ENCODE measurements at regions not wholly inside any gene's neighbourhood (a gene's known extent, or its start where the extent isn't known, plus 50 kb on each side); places are given as distances from the start of the nearest gene placed in this dataset.

- H3K27me3 ChIP-seq (ENCODE audit: control insufficient read depth in 2 of 2, insufficient read depth in 2 of 2, low read length in 2 of 2): no peaks in the 10 kb centered on the region
- FAIRE-seq (no peak), ATAC-seq (no peak), DNase-seq (ENCODE audit: extremely low read depth in 1 of 4, low spot score in 3 of 4) (no peak)
- CTCF ChIA-PET (ENCODE audit: low intra/inter-chr PET ratio): no interaction called here
- intact Hi-C loops (cut with micrococcal nuclease): no loop called here
- H3K9ac ChIP-seq (ENCODE audit: insufficient read depth in 1 of 2, low read depth in 2 of 2, low read length in 2 of 2): no peak overlapping the region
- no peaks in the 10 kb centered on the region for H3K9me3 ChIP-seq (replicated peaks; ENCODE audit: control insufficient read depth, insufficient read depth, low read depth, low read length)
- WGBS (ENCODE audit: insufficient coverage, low coverage, missing lambda C conversion rate): 0% methylated on average over 4 of the region's 4 CpGs
- H3K79me2 ChIP-seq (ENCODE audit: control insufficient read depth, insufficient read depth, low read length): no peaks in the 10 kb centered on the region
- in situ Hi-C loops (cut with MboI): no loop called here
- no peak overlapping the region for H2AFZ ChIP-seq (ENCODE audit: low read depth, low read length)
- no peaks in the 10 kb centered on the region for H3K36me3 ChIP-seq (ENCODE audit: control insufficient read depth, insufficient read depth, low read length)
- no peak overlapping the region for H3K27ac ChIP-seq (ENCODE audit: extremely low read depth, low read depth, low read length)
- H3K9me1 ChIP-seq (ENCODE audit: control insufficient read depth, insufficient read depth, low read length): no peaks in the 10 kb centered on the region
- no peak overlapping the region for H3K4me2 ChIP-seq (ENCODE audit: insufficient read depth, low read length)
- POLR2A ChIA-PET: no interaction called here
- no TSS peak for BruUV-seq (replicated peaks)
- no peaks in the 10 kb centered on the region for H3K4me1 ChIP-seq (replicated peaks in 1 of 2; ENCODE audit: control insufficient read depth in 2 of 2, insufficient read depth in 2 of 2, low read length in 2 of 2)
- H4K20me1 ChIP-seq (replicated peaks; ENCODE audit: control insufficient read depth, insufficient read depth, low read length): no peaks in the 10 kb centered on the region
- TF ChIP-seq ETV1 (tag; conservative IDR thresholded peaks at IDR 0.05; ENCODE audit: low read depth): no peak
- TF ChIP-seq ZNF583 (CRISPR knock-in tag; IDR thresholded peaks at IDR 0.05): no peak
- H3K4me3 ChIP-seq: no peak overlapping the region
These were observed 465.6 kb downstream of the SIPA1L2 start for GRCh38 chr1:232164078-232164963.

GRCh38 chr1:232163533-232163932 is 466.4 kb downstream of the SIPA1L2 start:
- Histone ChIP-seq H3K4me1 (replicated peaks in 1 of 2; ENCODE audit: control insufficient read depth in 2 of 2, insufficient read depth in 2 of 2, low read length in 2 of 2) (no peaks in the 10 kb centered on the region), H3K4me2 (ENCODE audit: insufficient read depth, low read length) (no peak overlapping the region), H2AFZ (ENCODE audit: low read depth, low read length) (no peak overlapping the region), H3K36me3 (ENCODE audit: control insufficient read depth, insufficient read depth, low read length) (no peaks in the 10 kb centered on the region), H3K9ac (ENCODE audit: insufficient read depth in 1 of 2, low read depth in 2 of 2, low read length in 2 of 2) (no peak overlapping the region), H3K9me3 (replicated peaks; ENCODE audit: control insufficient read depth, insufficient read depth, low read depth, low read length) (no peaks in the 10 kb centered on the region), H3K4me3 (no peak overlapping the region), H4K20me1 (replicated peaks; ENCODE audit: control insufficient read depth, insufficient read depth, low read length) (no peaks in the 10 kb centered on the region), H3K79me2 (ENCODE audit: control insufficient read depth, insufficient read depth, low read length) (no peaks in the 10 kb centered on the region), H3K27me3 (ENCODE audit: control insufficient read depth in 2 of 2, insufficient read depth in 2 of 2, low read length in 2 of 2) (no peaks in the 10 kb centered on the region), H3K9me1 (ENCODE audit: control insufficient read depth, insufficient read depth, low read length) (no peaks in the 10 kb centered on the region), H3K27ac (ENCODE audit: extremely low read depth, low read depth, low read length) (no peak overlapping the region)
- CTCF ChIA-PET (ENCODE audit: low intra/inter-chr PET ratio): no interaction called here
- POLR2A ChIA-PET: no interaction called here
- in situ Hi-C loops (cut with MboI): no loop called here
- DNase-seq (ENCODE audit: extremely low read depth in 1 of 4, low spot score in 3 of 4) (no peak), FAIRE-seq (no peak), ATAC-seq (no peak)
- 0% methylated on average over 1 of the region's 1 CpG for WGBS (ENCODE audit: insufficient coverage, low coverage, missing lambda C conversion rate)
- intact Hi-C loops (cut with micrococcal nuclease): no loop called here
- TF ChIP-seq GABPB1 (CRISPR knock-in tag; IDR thresholded peaks at IDR 0.05) (no peak), E2F1 (CRISPR knock-in tag; IDR thresholded peaks at IDR 0.05) (no peak), FOXA1 (IDR thresholded peaks at IDR 0.05; ENCODE audit: borderline replicate concordance) (no peak), ZC3H8 (IDR thresholded peaks at IDR 0.05) (no peak), YY1 (IDR thresholded peaks at IDR 0.05; ENCODE audit: borderline replicate concordance in 1 of 3, control insufficient read depth in 1 of 3, extremely low read depth in 1 of 3, insufficient read depth in 3 of 3, insufficient read length in 1 of 3, insufficient replicate concordance in 2 of 3, low read depth in 1 of 3, low read length in 2 of 3) (no peak), GATAD2A (IDR thresholded peaks at IDR 0.05) (no peak), HDAC1 (IDR thresholded peaks at IDR 0.05) (no peak), KLF6 (CRISPR knock-in tag; IDR thresholded peaks at IDR 0.05; ENCODE audit: borderline replicate concordance) (no peak), HOXB6 (CRISPR knock-in tag; IDR thresholded peaks at IDR 0.05; ENCODE audit: borderline replicate concordance) (no peak), RBM14 (IDR thresholded peaks at IDR 0.05; ENCODE audit: borderline replicate concordance, insufficient read depth, low read depth, low read length) (no peak)
- no TSS peak for BruUV-seq (replicated peaks)

Data from K562 (cell line).